HEK293 (cell line): ENCODE measurements at regions not wholly inside any gene's neighbourhood (a gene's known extent, or its start where the extent isn't known, plus 50 kb on each side); places are given as distances from the start of the nearest gene placed in this dataset.

Experiments used
- CTCF ChIA-PET: fragments of 350-600 bp; formaldehyde crosslinking; extraction: SDS; loops from one replicate; lab custom pipeline; 2021; ENCODE audit warnings: antibody characterized with exemption; lab: Yijun Ruan, JAX
- POLR2A ChIA-PET: fragments of 300-600 bp; formaldehyde crosslinking; extraction: SDS; loops from one replicate; lab custom pipeline; 2020; ENCODE audit warnings: antibody characterized with exemption, inconsistent platforms; lab: Yijun Ruan, JAX
- H3K27ac ChIP-seq: fragments of 200-500 bp; sonication (Bioruptor generic); 2 replicates; pipeline ENCODE4 v1.5.1; 2014; ENCODE audit warnings: low read depth, low read length, control low read depth, inconsistent platforms; ENCODE audit errors: extremely low read depth
- H3K36me3 ChIP-seq, 2 experiments: fragments of 200-500 bp in 1 of 2; sonication (Bioruptor generic) in 1 of 2; 1 replicate in 1 of 2; 2 replicates in 1 of 2; pipeline ENCODE4 v1.5.1; 2014 to 2017; ENCODE audit warnings: inconsistent platforms in 2 of 2, low read length in 2 of 2; ENCODE audit not compliant: control insufficient read depth in 2 of 2, insufficient read depth in 1 of 2
- H3K4me1 ChIP-seq: fragments of 200-500 bp; sonication (Bioruptor generic); 2 replicates; pipeline ENCODE4 v1.5.1; 2014; ENCODE audit warnings: mild to moderate bottlenecking, low read length, inconsistent platforms; ENCODE audit not compliant: control insufficient read depth, insufficient read depth
- H3K4me3 ChIP-seq: 2 replicates; pipeline ENCODE4 v1.5.1; 2011; ENCODE audit warnings: low read depth, mild to moderate bottlenecking, control low read depth, low read length, moderate library complexity
- H3K9me3 ChIP-seq: fragments of 200-500 bp; sonication (Bioruptor generic); 2 replicates; pipeline ENCODE4 v1.5.1; 2014; ENCODE audit warnings: low read depth, low read length, inconsistent platforms; ENCODE audit not compliant: control insufficient read depth, insufficient read depth
- RBAK ChIP-seq: fragments of 450-650 bp; formaldehyde crosslinking; IDR thresholded peaks from 2 replicates; pipeline ENCODE4 v1.5.1; 2016; ENCODE audit warnings: missing biosample characterization, missing genetic modification characterization
- SETDB1 ChIP-seq: IDR thresholded peaks from one replicate; pipeline ENCODE4 v1.6.1; 2017; ENCODE audit warnings: mild to moderate bottlenecking, low read length, moderate library complexity, mixed read lengths; ENCODE audit not compliant: insufficient read length
- TCF7L2 ChIP-seq: IDR thresholded peaks from 2 replicates; pipeline ENCODE4 v1.6.1; 2011; ENCODE audit warnings: low read depth, mild to moderate bottlenecking, inconsistent platforms, low read length, moderate library complexity, borderline replicate concordance
- ZBTB8A ChIP-seq: fragments of 450-650 bp; formaldehyde crosslinking; IDR thresholded peaks from 2 replicates; pipeline ENCODE4 v1.5.1; 2016; ENCODE audit warnings: missing biosample characterization, missing genetic modification characterization
- ZFP69B ChIP-seq: fragments of 450-650 bp; formaldehyde crosslinking; IDR thresholded peaks from 2 replicates; pipeline ENCODE4 v1.5.1; 2016; ENCODE audit warnings: missing biosample characterization, missing genetic modification characterization
- ZNF112 ChIP-seq: fragments of 450-650 bp; formaldehyde crosslinking; IDR thresholded peaks from 2 replicates; pipeline ENCODE4 v1.5.0; 2017; ENCODE audit warnings: missing biosample characterization, missing genetic modification characterization
- ZNF133 ChIP-seq: fragments of 450-650 bp; formaldehyde crosslinking; IDR thresholded peaks from 2 replicates; pipeline ENCODE4 v1.5.1; 2016; ENCODE audit warnings: missing biosample characterization, missing genetic modification characterization
- ZNF155 ChIP-seq: fragments of 450-650 bp; formaldehyde crosslinking; IDR thresholded peaks from 2 replicates; pipeline ENCODE4 v1.5.1; 2016; ENCODE audit warnings: missing biosample characterization, missing genetic modification characterization
- ZNF169 ChIP-seq: fragments of 450-650 bp; formaldehyde crosslinking; IDR thresholded peaks from 2 replicates; pipeline ENCODE4 v1.5.1; 2016; ENCODE audit warnings: missing biosample characterization, missing genetic modification characterization
- ZNF335 ChIP-seq: fragments of 450-650 bp; formaldehyde crosslinking; conservative IDR thresholded peaks from 2 replicates; pipeline ENCODE4 v1.5.1; 2016; ENCODE audit warnings: missing biosample characterization, missing genetic modification characterization
- ZNF670 ChIP-seq: fragments of 450-650 bp; formaldehyde crosslinking; IDR thresholded peaks from 2 replicates; pipeline ENCODE4 v1.5.1; 2016; ENCODE audit warnings: missing biosample characterization, missing genetic modification characterization, low read depth
- ZSCAN23 ChIP-seq: fragments of 450-650 bp; formaldehyde crosslinking; IDR thresholded peaks from 2 replicates; pipeline ENCODE4 v1.5.1; 2016; ENCODE audit warnings: missing biosample characterization, missing genetic modification characterization
- TF ChIP-seq, protein P1 (sequence below): fragments of 450-650 bp; formaldehyde crosslinking; IDR thresholded peaks from 2 replicates; pipeline ENCODE4 v1.5.1; 2017; ENCODE audit warnings: missing biosample characterization, missing genetic modification characterization
- TF ChIP-seq, protein P2 (sequence below): fragments of 450-650 bp; formaldehyde crosslinking; IDR thresholded peaks from 2 replicates; pipeline ENCODE4 v1.5.1; 2016; ENCODE audit warnings: missing biosample characterization, missing genetic modification characterization, low read depth
- TF ChIP-seq, protein P3 (sequence below): fragments of 450-650 bp; formaldehyde crosslinking; optimal IDR thresholded peaks from 2 replicates; pipeline ENCODE3; 2016; ENCODE audit warnings: missing biosample characterization, mild to moderate bottlenecking, missing genetic modification characterization
- TF ChIP-seq, protein P4 (sequence below): fragments of 450-650 bp; formaldehyde crosslinking; IDR thresholded peaks from 2 replicates; pipeline ENCODE4 v1.5.1; 2016; ENCODE audit warnings: missing biosample characterization, missing genetic modification characterization, borderline replicate concordance
- TF ChIP-seq, protein P5 (sequence below): IDR thresholded peaks from 2 replicates; pipeline ENCODE4 v1.6.1; 2011; ENCODE audit warnings: mild to moderate bottlenecking, low read depth, low read length, borderline replicate concordance

DNA sequence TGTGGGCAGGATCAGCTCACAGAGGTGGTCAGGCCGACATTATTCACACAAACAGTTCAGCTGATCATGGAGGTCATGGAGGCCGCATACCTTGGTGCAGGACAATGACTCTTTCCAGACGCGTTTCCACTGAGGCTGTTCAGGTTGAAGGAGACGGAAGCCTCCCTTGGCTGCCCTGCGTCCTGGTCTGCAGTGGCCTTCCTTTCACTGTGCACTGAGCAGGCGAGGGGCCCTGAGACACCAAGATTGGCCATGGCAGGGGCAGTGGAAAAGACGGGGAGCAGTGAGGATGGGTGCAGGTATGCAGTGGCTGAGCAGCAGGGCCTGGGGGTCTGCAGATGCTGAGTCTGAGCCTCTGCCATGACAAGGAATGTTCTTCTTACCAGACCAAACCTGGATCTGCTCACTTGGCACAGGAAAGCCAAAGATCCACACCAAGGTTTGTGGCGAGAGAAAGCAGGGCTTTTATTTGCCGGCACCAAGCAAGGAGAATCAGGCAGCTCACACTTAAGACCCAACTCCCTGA is 263.3 kb downstream of the GLRX3 start (continued):
- TF ChIP-seq, protein P1, sequence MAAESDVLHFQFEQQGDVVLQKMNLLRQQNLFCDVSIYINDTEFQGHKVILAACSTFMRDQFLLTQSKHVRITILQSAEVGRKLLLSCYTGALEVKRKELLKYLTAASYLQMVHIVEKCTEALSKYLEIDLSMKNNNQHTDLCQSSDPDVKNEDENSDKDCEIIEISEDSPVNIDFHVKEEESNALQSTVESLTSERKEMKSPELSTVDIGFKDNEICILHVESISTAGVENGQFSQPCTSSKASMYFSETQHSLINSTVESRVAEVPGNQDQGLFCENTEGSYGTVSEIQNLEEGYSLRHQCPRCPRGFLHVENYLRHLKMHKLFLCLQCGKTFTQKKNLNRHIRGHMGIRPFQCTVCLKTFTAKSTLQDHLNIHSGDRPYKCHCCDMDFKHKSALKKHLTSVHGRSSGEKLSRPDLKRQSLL: no peak
- TF ChIP-seq, protein P2, sequence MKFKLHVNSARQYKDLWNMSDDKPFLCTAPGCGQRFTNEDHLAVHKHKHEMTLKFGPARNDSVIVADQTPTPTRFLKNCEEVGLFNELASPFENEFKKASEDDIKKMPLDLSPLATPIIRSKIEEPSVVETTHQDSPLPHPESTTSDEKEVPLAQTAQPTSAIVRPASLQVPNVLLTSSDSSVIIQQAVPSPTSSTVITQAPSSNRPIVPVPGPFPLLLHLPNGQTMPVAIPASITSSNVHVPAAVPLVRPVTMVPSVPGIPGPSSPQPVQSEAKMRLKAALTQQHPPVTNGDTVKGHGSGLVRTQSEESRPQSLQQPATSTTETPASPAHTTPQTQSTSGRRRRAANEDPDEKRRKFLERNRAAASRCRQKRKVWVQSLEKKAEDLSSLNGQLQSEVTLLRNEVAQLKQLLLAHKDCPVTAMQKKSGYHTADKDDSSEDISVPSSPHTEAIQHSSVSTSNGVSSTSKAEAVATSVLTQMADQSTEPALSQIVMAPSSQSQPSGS (tag by site-specific recombination): no peak
- TF ChIP-seq, protein P3, sequence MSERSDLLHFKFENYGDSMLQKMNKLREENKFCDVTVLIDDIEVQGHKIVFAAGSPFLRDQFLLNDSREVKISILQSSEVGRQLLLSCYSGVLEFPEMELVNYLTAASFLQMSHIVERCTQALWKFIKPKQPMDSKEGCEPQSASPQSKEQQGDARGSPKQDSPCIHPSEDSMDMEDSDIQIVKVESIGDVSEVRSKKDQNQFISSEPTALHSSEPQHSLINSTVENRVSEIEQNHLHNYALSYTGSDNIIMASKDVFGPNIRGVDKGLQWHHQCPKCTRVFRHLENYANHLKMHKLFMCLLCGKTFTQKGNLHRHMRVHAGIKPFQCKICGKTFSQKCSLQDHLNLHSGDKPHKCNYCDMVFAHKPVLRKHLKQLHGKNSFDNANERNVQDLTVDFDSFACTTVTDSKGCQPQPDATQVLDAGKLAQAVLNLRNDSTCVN: no peak
- TF ChIP-seq ZNF169 (no peak), ZSCAN23 (no peak), ZNF133 (tag by site-specific recombination) (no peak), ZNF335 (tag by site-specific recombination) (no peak)
- TF ChIP-seq, all 188 proteins: peak for 0

DNA sequence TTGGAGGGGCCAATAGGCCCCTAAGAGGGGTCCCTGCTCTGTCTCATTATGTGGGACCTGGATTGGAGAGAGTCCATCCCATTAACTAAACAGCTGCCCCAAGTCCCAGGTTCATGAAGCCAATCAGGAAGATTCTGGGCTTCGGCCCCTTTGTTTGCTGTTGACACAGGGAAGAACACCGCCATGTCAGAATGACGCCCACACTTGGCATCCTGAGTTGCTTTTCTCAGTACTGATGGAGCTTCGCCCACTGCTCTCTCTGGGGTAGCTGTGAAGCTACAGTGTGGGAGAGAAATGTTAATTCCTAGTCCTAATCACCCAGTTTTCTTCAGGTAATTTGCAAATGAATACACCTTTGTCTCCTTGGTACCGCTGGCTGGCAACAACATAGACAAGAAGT is 264.7 kb downstream of the GLRX3 start:
- POLR2A ChIA-PET: no interaction called here
- CTCF ChIA-PET: no interaction called here

More for the DNA sequence above, 264.7 kb downstream of the GLRX3 start:
- no peaks in the 10 kb centered on the region for H3K4me1 ChIP-seq
- H3K4me3 ChIP-seq: no peak overlapping the region
- TF ChIP-seq ZNF155 (tag by site-specific recombination): no peak
- TF ChIP-seq RBAK (tag by site-specific recombination): no peak
- TF ChIP-seq, protein P2 (tag by site-specific recombination): no peak
- no peak for TF ChIP-seq SETDB1
- TF ChIP-seq, protein P4, sequence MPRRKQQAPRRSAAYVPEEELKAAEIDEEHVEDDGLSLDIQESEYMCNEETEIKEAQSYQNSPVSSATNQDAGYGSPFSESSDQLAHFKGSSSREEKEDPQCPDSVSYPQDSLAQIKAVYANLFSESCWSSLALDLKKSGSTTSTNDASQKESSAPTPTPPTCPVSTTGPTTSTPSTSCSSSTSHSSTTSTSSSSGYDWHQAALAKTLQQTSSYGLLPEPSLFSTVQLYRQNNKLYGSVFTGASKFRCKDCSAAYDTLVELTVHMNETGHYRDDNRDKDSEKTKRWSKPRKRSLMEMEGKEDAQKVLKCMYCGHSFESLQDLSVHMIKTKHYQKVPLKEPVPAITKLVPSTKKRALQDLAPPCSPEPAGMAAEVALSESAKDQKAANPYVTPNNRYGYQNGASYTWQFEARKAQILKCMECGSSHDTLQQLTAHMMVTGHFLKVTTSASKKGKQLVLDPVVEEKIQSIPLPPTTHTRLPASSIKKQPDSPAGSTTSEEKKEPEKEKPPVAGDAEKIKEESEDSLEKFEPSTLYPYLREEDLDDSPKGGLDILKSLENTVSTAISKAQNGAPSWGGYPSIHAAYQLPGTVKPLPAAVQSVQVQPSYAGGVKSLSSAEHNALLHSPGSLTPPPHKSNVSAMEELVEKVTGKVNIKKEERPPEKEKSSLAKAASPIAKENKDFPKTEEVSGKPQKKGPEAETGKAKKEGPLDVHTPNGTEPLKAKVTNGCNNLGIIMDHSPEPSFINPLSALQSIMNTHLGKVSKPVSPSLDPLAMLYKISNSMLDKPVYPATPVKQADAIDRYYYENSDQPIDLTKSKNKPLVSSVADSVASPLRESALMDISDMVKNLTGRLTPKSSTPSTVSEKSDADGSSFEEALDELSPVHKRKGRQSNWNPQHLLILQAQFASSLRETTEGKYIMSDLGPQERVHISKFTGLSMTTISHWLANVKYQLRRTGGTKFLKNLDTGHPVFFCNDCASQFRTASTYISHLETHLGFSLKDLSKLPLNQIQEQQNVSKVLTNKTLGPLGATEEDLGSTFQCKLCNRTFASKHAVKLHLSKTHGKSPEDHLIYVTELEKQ (tag by site-specific recombination): no peak
- no peak for TF ChIP-seq ZFP69B
- TF ChIP-seq TCF7L2: no peak
- no peak for TF ChIP-seq ZBTB8A
- TF ChIP-seq ZSCAN23: no peak
- no peak for TF ChIP-seq ZNF670
- TF ChIP-seq, protein P5, sequence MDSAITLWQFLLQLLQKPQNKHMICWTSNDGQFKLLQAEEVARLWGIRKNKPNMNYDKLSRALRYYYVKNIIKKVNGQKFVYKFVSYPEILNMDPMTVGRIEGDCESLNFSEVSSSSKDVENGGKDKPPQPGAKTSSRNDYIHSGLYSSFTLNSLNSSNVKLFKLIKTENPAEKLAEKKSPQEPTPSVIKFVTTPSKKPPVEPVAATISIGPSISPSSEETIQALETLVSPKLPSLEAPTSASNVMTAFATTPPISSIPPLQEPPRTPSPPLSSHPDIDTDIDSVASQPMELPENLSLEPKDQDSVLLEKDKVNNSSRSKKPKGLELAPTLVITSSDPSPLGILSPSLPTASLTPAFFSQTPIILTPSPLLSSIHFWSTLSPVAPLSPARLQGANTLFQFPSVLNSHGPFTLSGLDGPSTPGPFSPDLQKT: no peak
- TF ChIP-seq ZNF112 (tag by site-specific recombination): no peak
- TF ChIP-seq, protein P3: no peak
- no peaks in the 10 kb centered on the region for H3K9me3 ChIP-seq
- no peak overlapping the region for H3K27ac ChIP-seq
- H3K36me3 ChIP-seq: no peaks in the 10 kb centered on the region
